T-helper 1 cell treated with Interleukin-12 subunit alpha and Interleukin-12 subunit beta and Interleukin-4 antibody, amounts not matched to agents 30 ng/mL and 1 ng/mL, for 36 hours (primary cell): ENCODE measurements at regions not wholly inside any gene's neighbourhood (a gene's known extent, or its start where the extent isn't known, plus 50 kb on each side); places are given as distances from the start of the nearest gene placed in this dataset.
"Not testable (repeated sequence)": the region's sequence is repeated elsewhere in the genome, so short reads cannot be mapped to it uniquely, and the experiment has no call there.

Experiments used
- intact Hi-C: fragments of 100-400 bp; cut with micrococcal nuclease; formaldehyde crosslinking; loops from one replicate; pipeline ENCODE4 v1.15.1; 2024

- intact Hi-C loops: not testable (repeated sequence)
Measured at GRCh38 chr2:88802026-88802425, 110.6 kb downstream of the RPIA start.

GRCh38 chr2:88807237-88807962, 115.9 kb downstream of the RPIA start:
- intact Hi-C loops: no loop called here

GRCh38 chr2:88808083-88808482, 116.6 kb downstream of the RPIA start:
- intact Hi-C loops: no loop called here

- intact Hi-C loops: no loop called here
Measured at GRCh38 chr2:88808652-88809051, 117.2 kb downstream of the RPIA start.

GRCh38 chr2:88809216-88809615, 117.7 kb downstream of the RPIA start:
- intact Hi-C loops: no loop called here

- intact Hi-C loops: no loop called here
Measured at GRCh38 chr2:88810017-88810416, 118.5 kb downstream of the RPIA start.

GRCh38 chr2:88810488-88810887, 119.0 kb downstream of the RPIA start:
- intact Hi-C loops: no loop called here

- intact Hi-C loops: no loop called here
Measured at GRCh38 chr2:88811233-88811632, 119.8 kb downstream of the RPIA start.

GRCh38 chr2:88811681-88812080, 120.2 kb downstream of the RPIA start:
- intact Hi-C loops: no loop called here

- intact Hi-C loops: no loop called here
Measured at GRCh38 chr2:88813612-88814011, 122.1 kb downstream of the RPIA start.

GRCh38 chr2:88815282-88815681, 123.8 kb downstream of the RPIA start:
- intact Hi-C loops: no loop called here

- intact Hi-C loops: no loop called here
Measured at GRCh38 chr2:88815697-88816096, 124.2 kb downstream of the RPIA start.

GRCh38 chr2:88818381-88818780, 126.9 kb downstream of the RPIA start:
- intact Hi-C loops: no loop called here

- intact Hi-C loops: no loop called here
Measured at GRCh38 chr2:88824951-88825350, 133.5 kb downstream of the RPIA start.

GRCh38 chr2:88826399-88826798, 134.9 kb downstream of the RPIA start:
- intact Hi-C loops: no loop called here

- intact Hi-C loops: no loop called here
Measured at GRCh38 chr2:88827821-88828220, 136.3 kb downstream of the RPIA start.

- intact Hi-C loops: no loop called here
Measured at GRCh38 chr2:88828397-88829137, 137.1 kb downstream of the RPIA start.

GRCh38 chr2:88829607-88830463, 138.4 kb downstream of the RPIA start:
- intact Hi-C loops: loop anchor here (2.0 kb wide), 1 partner anchor 89 kb away; no protein-coding TSS in a partner anchor

- intact Hi-C loops: loop anchor here (1.0 to 2.0 kb wide), 2 partner anchors 88 to 91 kb away; no protein-coding TSS in a partner anchor
Measured at GRCh38 chr2:88831071-88831791, 139.8 kb downstream of the RPIA start.

- intact Hi-C loops: loop anchor here (1.0 to 2.0 kb wide), 2 partner anchors 87 to 92 kb away; no protein-coding TSS in a partner anchor
Measured at GRCh38 chr2:88831792-88832248, 140.3 kb downstream of the RPIA start.
